Endodermal cell (in vitro differentiated cells): ENCODE measurements at regions not wholly inside any gene's neighbourhood (a gene's known extent, or its start where the extent isn't known, plus 50 kb on each side); places are given as distances from the start of the nearest gene placed in this dataset.
A peak's percentile ranks its signal among the peaks of the same experiment; 100 is the strongest.

Experiments
- DNase-seq: peaks from one replicate; pipeline ENCODE4 v3.0.0-alpha.2; 2017
- H3K27ac ChIP-seq: 2 replicates; pipeline ENCODE4 v1.5.1; 2013; ENCODE audit warnings: mild to moderate bottlenecking, low read depth, low read length, moderate library complexity
- H3K27me3 ChIP-seq: 2 replicates; pipeline ENCODE4 v1.6.1; 2013; ENCODE audit warnings: mild to moderate bottlenecking, low read length, moderate library complexity; ENCODE audit not compliant: insufficient read depth, control insufficient read depth, poor library complexity, severe bottlenecking
- H3K36me3 ChIP-seq: 2 replicates; pipeline ENCODE4 v1.7.0; 2013; ENCODE audit warnings: mild to moderate bottlenecking, low read length, moderate library complexity; ENCODE audit not compliant: control insufficient read depth, insufficient read depth
- H3K4me1 ChIP-seq: one replicate; pipeline ENCODE4 v1.7.0; 2013; ENCODE audit warnings: low read length; ENCODE audit not compliant: control insufficient read depth, insufficient read depth
- H3K4me3 ChIP-seq: 2 replicates; pipeline ENCODE4 v1.5.1; 2013; ENCODE audit warnings: mild to moderate bottlenecking, low read length, moderate library complexity
- H3K9ac ChIP-seq: 2 replicates; pipeline ENCODE4 v1.6.1; 2013; ENCODE audit warnings: mild to moderate bottlenecking, low read length, moderate library complexity; ENCODE audit not compliant: poor library complexity, severe bottlenecking; ENCODE audit errors: extremely low read depth
- H3K9me3 ChIP-seq: 2 replicates; pipeline ENCODE4 v1.6.1; 2013; ENCODE audit warnings: mild to moderate bottlenecking, low read length, moderate library complexity; ENCODE audit not compliant: control insufficient read depth
- H3K27ac Mint-ChIP-seq: 2 replicates; pipeline ENCODE4 v1.8.0; 2020; ENCODE audit warnings: mixed read lengths
- H3K27me3 Mint-ChIP-seq: 2 replicates; pipeline ENCODE4 v1.8.0; 2021; ENCODE audit warnings: mild to moderate bottlenecking, mixed read lengths; ENCODE audit not compliant: insufficient read depth
- H3K36me3 Mint-ChIP-seq: 2 replicates; pipeline ENCODE4 v1.8.0; 2020; ENCODE audit warnings: low read depth, mixed read lengths
- H3K4me1 Mint-ChIP-seq: 2 replicates; pipeline ENCODE4 v1.8.0; 2020; ENCODE audit warnings: mixed read lengths
- H3K4me3 Mint-ChIP-seq: 2 replicates; pipeline ENCODE4 v1.8.0; 2020; ENCODE audit warnings: mild to moderate bottlenecking, moderate library complexity, mixed read lengths
- H3K9me3 Mint-ChIP-seq: 2 replicates; pipeline ENCODE4 v1.8.0; 2020; ENCODE audit warnings: mild to moderate bottlenecking, mixed read lengths
- WGBS, 2 experiments: methylation state at CpG; one replicate each; pipeline versions ENCODE4 v1.1.5 to v1.1.7; 2013; ENCODE audit warnings: missing lambda C conversion rate in 2 of 2, mixed read lengths in 1 of 2; ENCODE audit not compliant: insufficient coverage in 1 of 2, insufficient read length in 1 of 2; 5-methylcytosine and 5-hydroxymethylcytosine counted together
- TF ChIP-seq, protein P1 (sequence below): fragments of 200-600 bp; sonication (generic); conservative IDR thresholded peaks from 2 replicates; pipeline ENCODE4 v1.5.0; 2021; ENCODE audit warnings: antibody characterized with exemption, mild to moderate bottlenecking

DNA sequence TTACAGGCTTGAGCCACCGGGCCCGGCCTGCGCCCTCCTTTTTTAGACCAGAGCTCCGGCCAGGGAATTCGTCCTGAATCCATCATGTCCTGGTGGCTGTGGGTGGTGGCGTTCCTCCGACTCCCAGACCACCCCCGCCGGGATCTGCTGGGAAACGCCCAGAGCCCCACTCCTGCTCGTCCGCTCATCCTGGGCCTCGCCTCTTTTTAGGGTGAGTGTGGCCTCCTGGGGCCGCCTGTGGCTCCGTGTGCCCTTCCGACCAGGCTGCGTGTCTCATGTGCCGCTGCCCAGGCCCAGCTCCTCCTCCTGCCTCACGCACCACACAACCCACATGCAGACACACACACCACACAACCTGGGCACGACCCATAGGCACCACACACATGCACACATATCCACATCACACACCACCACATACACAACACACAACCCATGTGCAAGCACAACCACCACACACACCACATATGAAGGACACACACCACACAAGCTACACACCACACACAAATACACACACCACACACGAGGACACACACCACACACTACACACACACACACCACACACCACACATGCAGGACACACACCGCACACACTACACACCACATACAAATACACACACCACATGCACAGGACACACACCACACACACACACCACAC, 946.2 kb downstream of the BRD1 start:
- Histone ChIP-seq H3K9ac (no peak overlapping the region), H3K4me3 (no peak overlapping the region), H3K9me3 (no peaks in the 10 kb centered on the region), H3K36me3 (no peaks in the 10 kb centered on the region), H3K27me3 (no peaks in the 10 kb centered on the region), H3K4me1 (no peaks in the 10 kb centered on the region), H3K27ac (no peak overlapping the region)
- Mint-ChIP-seq H3K9me3 (no peaks in the 10 kb centered on the region), H3K4me3 (no peak overlapping the region), H3K4me1 (peaks cover 3% of the 10 kb centered on the region), H3K36me3 (no peaks in the 10 kb centered on the region), H3K27ac (no peak overlapping the region), H3K27me3 (peaks cover under 1% of the 10 kb centered on the region)
- TF ChIP-seq, protein P1, sequence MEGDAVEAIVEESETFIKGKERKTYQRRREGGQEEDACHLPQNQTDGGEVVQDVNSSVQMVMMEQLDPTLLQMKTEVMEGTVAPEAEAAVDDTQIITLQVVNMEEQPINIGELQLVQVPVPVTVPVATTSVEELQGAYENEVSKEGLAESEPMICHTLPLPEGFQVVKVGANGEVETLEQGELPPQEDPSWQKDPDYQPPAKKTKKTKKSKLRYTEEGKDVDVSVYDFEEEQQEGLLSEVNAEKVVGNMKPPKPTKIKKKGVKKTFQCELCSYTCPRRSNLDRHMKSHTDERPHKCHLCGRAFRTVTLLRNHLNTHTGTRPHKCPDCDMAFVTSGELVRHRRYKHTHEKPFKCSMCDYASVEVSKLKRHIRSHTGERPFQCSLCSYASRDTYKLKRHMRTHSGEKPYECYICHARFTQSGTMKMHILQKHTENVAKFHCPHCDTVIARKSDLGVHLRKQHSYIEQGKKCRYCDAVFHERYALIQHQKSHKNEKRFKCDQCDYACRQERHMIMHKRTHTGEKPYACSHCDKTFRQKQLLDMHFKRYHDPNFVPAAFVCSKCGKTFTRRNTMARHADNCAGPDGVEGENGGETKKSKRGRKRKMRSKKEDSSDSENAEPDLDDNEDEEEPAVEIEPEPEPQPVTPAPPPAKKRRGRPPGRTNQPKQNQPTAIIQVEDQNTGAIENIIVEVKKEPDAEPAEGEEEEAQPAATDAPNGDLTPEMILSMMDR: no peak
- DNase-seq: peak; percentile 11
- 95 to 98% methylated on average over 15 to 22 of the region's 22 CpGs for WGBS, 2 experiments

DNA sequence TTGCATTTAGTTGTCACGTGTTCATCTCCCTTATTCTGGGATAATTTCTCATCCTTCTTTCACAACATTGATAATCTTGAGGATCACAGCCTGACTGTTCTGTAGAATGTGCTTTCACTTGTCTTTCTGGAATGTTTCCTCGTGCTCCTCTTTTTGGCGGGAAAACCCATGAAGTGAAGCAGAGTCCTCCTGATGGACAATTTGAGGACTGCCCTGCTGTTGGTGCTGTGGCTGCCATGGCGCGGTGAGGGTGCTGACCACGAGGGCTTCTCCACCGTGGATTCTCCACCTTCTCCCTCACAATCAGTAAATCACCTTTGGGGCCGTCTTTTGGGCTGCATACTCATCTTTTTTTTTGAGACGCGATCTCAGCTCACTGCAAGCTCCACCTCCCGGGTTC, 946.9 kb downstream of the BRD1 start:
- peak; percentile 22 for DNase-seq
- no peaks in the 10 kb centered on the region for H3K9me3 ChIP-seq
- no peaks in the 10 kb centered on the region for H3K36me3 ChIP-seq
- H3K4me1 ChIP-seq: no peaks in the 10 kb centered on the region
- H3K4me3 ChIP-seq: no peak overlapping the region
- H3K27ac ChIP-seq: no peak overlapping the region
- no peak overlapping the region for H3K9ac ChIP-seq
- Mint-ChIP-seq H3K27ac (no peak overlapping the region), H3K36me3 (no peaks in the 10 kb centered on the region), H3K9me3 (no peaks in the 10 kb centered on the region), H3K4me3 (no peak overlapping the region), H3K27me3 (peaks cover 4% of the 10 kb centered on the region), H3K4me1 (peaks cover 3% of the 10 kb centered on the region)
- H3K27me3 ChIP-seq: no peaks in the 10 kb centered on the region
- WGBS, 2 experiments: 85 to 89% methylated on average over 11 of the region's 11 CpGs
- TF ChIP-seq, protein P1: no peak

DNA sequence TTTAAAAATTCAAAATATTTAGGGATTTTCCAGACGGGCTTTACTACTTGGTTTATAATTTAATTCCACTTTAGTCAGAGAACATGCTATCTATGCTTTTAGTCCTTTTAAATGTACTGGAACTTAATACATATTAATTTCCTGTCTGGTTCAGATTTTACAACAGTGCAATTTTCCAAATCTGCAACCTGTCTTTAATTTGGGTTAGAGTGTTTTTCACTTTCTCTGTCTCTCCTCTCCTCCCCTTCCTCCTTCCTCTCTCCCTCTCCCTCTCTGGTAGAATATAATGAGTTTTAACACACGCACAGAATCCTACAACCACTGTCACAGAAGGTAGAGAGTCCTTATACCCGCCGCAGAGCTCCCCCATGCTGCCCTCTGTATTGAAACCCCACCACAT, 950.7 kb downstream of the BRD1 start:
- H3K27me3 Mint-ChIP-seq: peaks cover 13% of the 10 kb centered on the region
- Histone ChIP-seq H3K36me3 (no peaks in the 10 kb centered on the region), H3K27ac (no peak overlapping the region), H3K27me3 (no peaks in the 10 kb centered on the region), H3K9me3 (no peaks in the 10 kb centered on the region), H3K4me3 (no peak overlapping the region), H3K9ac (no peak overlapping the region), H3K4me1 (peaks cover 7% of the 10 kb centered on the region)
- H3K4me3 Mint-ChIP-seq: no peak overlapping the region
- WGBS, 2 experiments: 93% methylated on average over 3 of the region's 4 CpGs; no CpG with 5 or more reads in 1 of the 2 experiments
- no peak for DNase-seq
- H3K27ac Mint-ChIP-seq: no peak overlapping the region
- H3K9me3 Mint-ChIP-seq: no peaks in the 10 kb centered on the region
- TF ChIP-seq, protein P1: no peak
- H3K36me3 Mint-ChIP-seq: no peaks in the 10 kb centered on the region
- H3K4me1 Mint-ChIP-seq: peaks cover 10% of the 10 kb centered on the region
